Transverse colon (tissue), 4 donors: ENCODE measurements at regions not wholly inside any gene's neighbourhood (a gene's known extent, or its start where the extent isn't known, plus 50 kb on each side); places are given as distances from the start of the nearest gene placed in this dataset.
A peak's percentile ranks its signal among the peaks of the same experiment; 100 is the strongest.

Experiments used
- DNase-seq: peaks from one replicate; pipeline ENCODE4 v3.0.0-alpha.2; 2019
- H3K27ac ChIP-seq, 4 donors: fragments of 200-600 bp; sonication (generic); 2 replicates each; pipeline ENCODE4 v1.5.1; 2016 to 2018; ENCODE audit warnings: inconsistent platforms in 4 of 4
- H3K27me3 ChIP-seq: fragments of 200-600 bp; sonication (generic); 2 replicates; pipeline ENCODE4 v1.5.1; 2017; ENCODE audit warnings: inconsistent platforms
- H3K36me3 ChIP-seq, 4 donors: fragments of 200-600 bp; sonication (generic); 2 replicates each; pipeline ENCODE4 v1.5.1; 2017 to 2019; ENCODE audit warnings: inconsistent platforms in 4 of 4
- H3K4me1 ChIP-seq, 4 donors: fragments of 200-600 bp; sonication (generic); 2 replicates each; pipeline ENCODE4 v1.5.1; 2017 to 2020; ENCODE audit warnings: inconsistent platforms in 4 of 4
- H3K4me3 ChIP-seq, 4 donors: fragments of 200-600 bp; sonication (generic); 1 replicate in 1 of 4; 2 replicates in 3 of 4; pipeline versions ENCODE4 v1.5.1 to v1.6.1; 2017 to 2019; ENCODE audit warnings: inconsistent platforms in 4 of 4
- H3K9me3 ChIP-seq, 2 donors: fragments of 200-600 bp; sonication (generic); 2 replicates each; pipeline ENCODE4 v1.5.1; 2017 to 2019; ENCODE audit warnings: inconsistent platforms in 2 of 2
- EP300 ChIP-seq: sonication (generic); formaldehyde crosslinking; IDR thresholded peaks from one replicate; pipeline ENCODE4 v1.6.1; 2017; ENCODE audit warnings: antibody characterized with exemption, low read depth
- POLR2A ChIP-seq: fragments of 450-650 bp; IDR thresholded peaks from one replicate; pipeline ENCODE4 v1.6.1; 2016; ENCODE audit warnings: antibody characterized with exemption, mild to moderate bottlenecking, moderate library complexity
- POLR2AphosphoS5 ChIP-seq, 3 donors: sonication (generic); formaldehyde crosslinking; IDR thresholded peaks; one replicate each; pipeline ENCODE4 v1.6.1; 2016; ENCODE audit warnings: antibody characterized with exemption in 3 of 3
- WGBS, 2 donors: methylation state at CpG; one replicate each; pipeline ENCODE4 v1.1.5; 2018; ENCODE audit warnings: low coverage in 1 of 2; 5-methylcytosine and 5-hydroxymethylcytosine counted together
- in situ Hi-C, 4 donors: fragments of 200-750 bp; cut with MboI; loops; one replicate each; pipeline versions ENCODE4 v1.15.0 to v1.15.1; 2017; ENCODE audit warnings: low sequenced_read_pairs in 3 of 4, low pct_ligation_motif_present in 1 of 4, low pct_unique_long_range_greater_than_20kb in 1 of 4
- intact Hi-C: fragments of 100-400 bp; cut with DNase I; formaldehyde crosslinking; loops from one replicate; pipeline ENCODE4 v1.15.1; 2023; ENCODE audit warnings: low total_unique reads
- TF ChIP-seq, protein P1 (sequence below), 5 experiments: fragments of 200-600 bp in 3 of 5; fragments of 450-650 bp in 2 of 5; sonication (generic) in 3 of 5; IDR thresholded peaks; 1 replicate in 2 of 5; 2 replicates in 3 of 5; pipeline ENCODE4 v1.5.1; 2016 to 2017; ENCODE audit warnings: antibody characterized with exemption in 5 of 5, inconsistent platforms in 3 of 5, mild to moderate bottlenecking in 2 of 5, moderate library complexity in 1 of 5

DNA sequence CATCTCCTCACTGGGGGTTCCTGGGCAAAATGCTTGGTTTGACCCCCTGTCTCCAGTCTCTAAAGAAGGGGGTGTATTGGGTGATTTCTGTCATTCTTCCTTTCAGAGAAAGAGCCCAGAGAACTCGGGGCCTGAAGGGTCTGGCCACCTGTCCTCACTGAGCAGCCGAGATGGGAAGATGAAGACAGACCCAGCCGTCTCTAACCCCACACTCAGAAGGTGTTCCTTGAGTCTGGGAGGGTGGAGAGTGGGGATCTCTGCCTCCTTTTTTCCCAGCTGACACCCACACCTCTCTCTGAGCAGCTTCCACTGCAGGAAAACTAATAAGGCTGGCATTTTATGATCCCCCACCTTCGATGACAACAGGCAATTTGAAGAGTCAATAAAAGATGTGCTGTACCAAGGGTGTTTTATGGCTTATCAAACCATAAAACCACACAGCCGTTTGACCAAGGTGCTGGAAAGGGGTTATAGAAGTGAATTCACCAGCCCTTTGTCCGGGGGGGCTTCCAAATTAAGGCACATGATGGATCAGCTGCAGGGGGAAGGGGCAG is 213.8 kb downstream of the SMAD2 start:
- in situ Hi-C loops: no loop called here
- Histone ChIP-seq H3K4me3 (no peak overlapping the region), H3K9me3 (no peaks in the 10 kb centered on the region), H3K4me1 (peaks cover 0 to 25% (median 9%) of the 10 kb centered on the region in 4 donors), H3K36me3 (no peaks in the 10 kb centered on the region), H3K27ac (peak overlapping the region; percentile 68 to 82 (median 73)), H3K27me3 (no peaks in the 10 kb centered on the region)
- TF ChIP-seq POLR2A (no peak), EP300 (no peak), POLR2AphosphoS5 (IDR thresholded peaks at IDR 0.05) (no peak)
- TF ChIP-seq, protein P1, sequence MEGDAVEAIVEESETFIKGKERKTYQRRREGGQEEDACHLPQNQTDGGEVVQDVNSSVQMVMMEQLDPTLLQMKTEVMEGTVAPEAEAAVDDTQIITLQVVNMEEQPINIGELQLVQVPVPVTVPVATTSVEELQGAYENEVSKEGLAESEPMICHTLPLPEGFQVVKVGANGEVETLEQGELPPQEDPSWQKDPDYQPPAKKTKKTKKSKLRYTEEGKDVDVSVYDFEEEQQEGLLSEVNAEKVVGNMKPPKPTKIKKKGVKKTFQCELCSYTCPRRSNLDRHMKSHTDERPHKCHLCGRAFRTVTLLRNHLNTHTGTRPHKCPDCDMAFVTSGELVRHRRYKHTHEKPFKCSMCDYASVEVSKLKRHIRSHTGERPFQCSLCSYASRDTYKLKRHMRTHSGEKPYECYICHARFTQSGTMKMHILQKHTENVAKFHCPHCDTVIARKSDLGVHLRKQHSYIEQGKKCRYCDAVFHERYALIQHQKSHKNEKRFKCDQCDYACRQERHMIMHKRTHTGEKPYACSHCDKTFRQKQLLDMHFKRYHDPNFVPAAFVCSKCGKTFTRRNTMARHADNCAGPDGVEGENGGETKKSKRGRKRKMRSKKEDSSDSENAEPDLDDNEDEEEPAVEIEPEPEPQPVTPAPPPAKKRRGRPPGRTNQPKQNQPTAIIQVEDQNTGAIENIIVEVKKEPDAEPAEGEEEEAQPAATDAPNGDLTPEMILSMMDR (IDR thresholded peaks at IDR 0.05): no peak
- peak; percentile 48 for DNase-seq
- intact Hi-C loops: no loop called here
- 10 to 12% methylated on average over 5 to 6 of the region's 6 CpGs for WGBS, 2 donors

DNA sequence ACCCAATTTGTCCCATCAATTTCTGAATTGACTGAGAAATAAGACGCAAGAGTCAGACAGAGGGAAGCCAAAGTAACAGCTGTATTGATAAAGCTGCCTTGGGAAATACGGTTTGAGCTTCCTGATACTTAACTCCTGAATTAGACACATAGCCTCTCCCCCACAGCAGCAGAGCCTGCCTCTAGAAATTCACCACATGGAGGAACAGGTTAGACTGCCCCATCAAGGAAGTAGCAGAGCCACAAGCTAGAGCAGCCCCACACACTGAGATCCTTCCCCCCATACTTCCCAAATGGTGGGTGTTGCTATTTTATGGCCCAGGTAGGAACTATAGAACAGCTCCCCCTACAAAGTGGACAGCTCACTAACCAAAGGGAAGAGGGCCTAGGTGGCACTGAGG is 220.0 kb downstream of the SMAD2 start:
- no peaks in the 10 kb centered on the region for H3K36me3 ChIP-seq

DNA sequence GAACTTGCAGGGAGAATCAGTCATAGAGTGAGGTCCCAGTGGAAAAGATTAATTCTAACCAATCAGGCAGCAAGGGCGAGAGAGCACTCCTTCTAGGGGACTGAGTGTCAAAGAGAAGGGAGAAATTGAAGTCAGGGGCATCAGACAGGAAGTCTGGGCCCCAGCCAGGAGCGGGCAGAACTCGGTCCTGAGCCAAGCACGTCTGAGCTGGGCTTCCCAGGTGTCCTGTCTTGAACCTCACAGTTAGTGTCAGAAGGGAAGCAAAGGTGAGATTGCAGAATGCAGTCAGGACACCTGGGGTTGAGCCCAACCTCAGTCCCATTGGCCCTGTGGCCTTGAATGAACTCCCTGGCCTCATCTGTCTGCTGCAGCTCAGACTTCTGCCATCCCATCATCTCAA is 220.9 kb downstream of the SMAD2 start:
- H3K4me1 ChIP-seq: peaks cover 0 to 8% (median 3%) of the 10 kb centered on the region in 4 donors
- in situ Hi-C loops (no loop called here), intact Hi-C loops (no loop called here)
- H3K27ac ChIP-seq: no peak overlapping the region
- no peak overlapping the region for H3K4me3 ChIP-seq
- no peaks in the 10 kb centered on the region for H3K9me3 ChIP-seq
- TF ChIP-seq POLR2A (no peak), POLR2AphosphoS5 (IDR thresholded peaks at IDR 0.05) (no peak), EP300 (no peak)
- TF ChIP-seq, protein P1 (IDR thresholded peaks at IDR 0.05): no peak
- 31 to 60% methylated on average over 1 to 4 of the region's 4 CpGs for WGBS, 2 donors
- no peaks in the 10 kb centered on the region for H3K27me3 ChIP-seq
- no peaks in the 10 kb centered on the region for H3K36me3 ChIP-seq
- DNase-seq: no peak

More for the DNA sequence above, 220.0 kb downstream of the SMAD2 start:
- WGBS, 2 donors: 29 to 49% methylated on average over 1 to 2 of the region's 2 CpGs
- Histone ChIP-seq H3K27ac (no peak overlapping the region), H3K9me3 (no peaks in the 10 kb centered on the region), H3K4me1 (peaks cover 0 to 8% (median 4%) of the 10 kb centered on the region in 4 donors), H3K4me3 (no peak overlapping the region), H3K27me3 (no peaks in the 10 kb centered on the region)
- intact Hi-C loops (no loop called here), in situ Hi-C loops (no loop called here)
- no peak for DNase-seq
- TF ChIP-seq, protein P1 (IDR thresholded peaks at IDR 0.05): no peak

DNA sequence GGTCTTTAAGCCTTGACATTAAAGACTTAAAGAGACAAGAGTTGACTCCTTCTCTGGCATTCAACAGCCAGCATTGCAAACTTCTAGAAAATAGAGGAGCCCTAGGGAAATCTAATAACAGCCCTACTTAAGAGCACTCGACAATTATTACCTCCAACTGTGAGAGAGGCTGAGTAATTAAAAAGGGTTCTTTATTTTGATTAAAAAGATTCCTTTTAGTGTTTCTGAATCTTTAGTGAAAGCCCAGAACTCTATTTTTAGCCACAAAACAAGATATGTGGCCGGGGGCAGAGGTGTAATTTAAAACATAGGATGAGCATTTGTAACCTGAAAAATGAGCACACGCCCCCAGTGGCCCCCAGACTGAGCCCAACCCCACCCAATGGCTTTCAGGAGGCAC is 222.3 kb downstream of the SMAD2 start:
- intact Hi-C loops: no loop called here
- in situ Hi-C loops: no loop called here
- WGBS, 2 donors: 71 to 75% methylated on average over 3 of the region's 3 CpGs

More for the DNA sequence above, 222.3 kb downstream of the SMAD2 start:
- H3K4me3 ChIP-seq: no peak overlapping the region
- TF ChIP-seq POLR2A: no peak
- no peak for TF ChIP-seq EP300
- TF ChIP-seq, protein P1 (IDR thresholded peaks at IDR 0.05): no peak
- TF ChIP-seq POLR2AphosphoS5 (IDR thresholded peaks at IDR 0.05): no peak
- DNase-seq: no peak
- no peaks in the 10 kb centered on the region for H3K27me3 ChIP-seq
- H3K4me1 ChIP-seq: peaks cover 0 to 8% (median 3%) of the 10 kb centered on the region in 4 donors
- H3K36me3 ChIP-seq: no peaks in the 10 kb centered on the region
- no peak overlapping the region for H3K27ac ChIP-seq
- H3K9me3 ChIP-seq: no peaks in the 10 kb centered on the region
